ENCODE measurements at regions not wholly inside any gene's neighbourhood (a gene's known extent, or its start where the extent isn't known, plus 50 kb on each side); places are given as distances from the start of the nearest gene placed in this dataset.
"Not testable (repeated sequence)": the region's sequence is repeated elsewhere in the genome, so short reads cannot be mapped to it uniquely, and the experiment has no call there.

GRCh38 chr1:229150518-229150917 is 120.4 kb upstream of the RAB4A start:
- Histone ChIP-seq H3K9ac (ENCODE audit: insufficient read depth, low read length, poor library complexity, severe bottlenecking) (no peak overlapping the region), H3K4me1 (ENCODE audit: control insufficient read depth in 1 of 2, insufficient read depth in 2 of 2, low read length in 2 of 2) (peaks cover 31 to 33% of the 10 kb centered on the region in 2 donors), H3K4me2 (replicated peaks; ENCODE audit: extremely low read depth, low read length, poor library complexity, severe bottlenecking) (no peak overlapping the region), H3K79me2 (ENCODE audit: insufficient read depth, low read length) (no peaks in the 10 kb centered on the region), H3K36me3 (replicated peaks in 1 of 2; ENCODE audit: control insufficient read depth in 1 of 2, insufficient read depth in 2 of 2, low read length in 2 of 2) (no peaks in the 10 kb centered on the region), H3K27ac (ENCODE audit: low read depth in 1 of 2, low read length in 2 of 2) (no peak overlapping the region), H4K20me1 (ENCODE audit: insufficient read depth, low read length) (no peaks in the 10 kb centered on the region), H3K27me3 (ENCODE audit: control insufficient read depth in 2 of 2, insufficient read depth in 2 of 2, low read length in 2 of 2) (peaks cover 0 to 27% of the 10 kb centered on the region in 2 donors), H2AFZ (ENCODE audit: insufficient read depth, low read depth, low read length, poor library complexity, severe bottlenecking) (no peak overlapping the region), H3K4me3 (replicated peaks in 1 of 3; ENCODE audit: low read depth in 2 of 3, low read length in 3 of 3) (no peak overlapping the region), H3K9me3 (replicated peaks in 1 of 2; ENCODE audit: control insufficient read depth in 1 of 2, insufficient read depth in 1 of 2, low read length in 2 of 2) (no peaks in the 10 kb centered on the region)
- no peak overlapping the region for H3K27ac Mint-ChIP-seq
- peaks cover 11 to 12% of the 10 kb centered on the region in 2 donors for H3K36me3 Mint-ChIP-seq
- DNase-seq = no peak
- H3K4me3 Mint-ChIP-seq = no peak overlapping the region
- WGBS (ENCODE audit: insufficient coverage) = 92% methylated on average over 4 of the region's 7 CpGs
- TF ChIP-seq, protein P1, sequence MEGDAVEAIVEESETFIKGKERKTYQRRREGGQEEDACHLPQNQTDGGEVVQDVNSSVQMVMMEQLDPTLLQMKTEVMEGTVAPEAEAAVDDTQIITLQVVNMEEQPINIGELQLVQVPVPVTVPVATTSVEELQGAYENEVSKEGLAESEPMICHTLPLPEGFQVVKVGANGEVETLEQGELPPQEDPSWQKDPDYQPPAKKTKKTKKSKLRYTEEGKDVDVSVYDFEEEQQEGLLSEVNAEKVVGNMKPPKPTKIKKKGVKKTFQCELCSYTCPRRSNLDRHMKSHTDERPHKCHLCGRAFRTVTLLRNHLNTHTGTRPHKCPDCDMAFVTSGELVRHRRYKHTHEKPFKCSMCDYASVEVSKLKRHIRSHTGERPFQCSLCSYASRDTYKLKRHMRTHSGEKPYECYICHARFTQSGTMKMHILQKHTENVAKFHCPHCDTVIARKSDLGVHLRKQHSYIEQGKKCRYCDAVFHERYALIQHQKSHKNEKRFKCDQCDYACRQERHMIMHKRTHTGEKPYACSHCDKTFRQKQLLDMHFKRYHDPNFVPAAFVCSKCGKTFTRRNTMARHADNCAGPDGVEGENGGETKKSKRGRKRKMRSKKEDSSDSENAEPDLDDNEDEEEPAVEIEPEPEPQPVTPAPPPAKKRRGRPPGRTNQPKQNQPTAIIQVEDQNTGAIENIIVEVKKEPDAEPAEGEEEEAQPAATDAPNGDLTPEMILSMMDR (IDR thresholded peaks at IDR 0.05) = no peak
- intact Hi-C loops (cut with micrococcal nuclease) = loop anchor here in 1 of 2 donors (10.0 kb wide), 1 partner anchor 126 kb away; no protein-coding TSS in a partner anchor
- peaks cover 25% of the 10 kb centered on the region for H3K4me1 Mint-ChIP-seq
- peaks cover 0 to 5% (median 0%) of the 10 kb centered on the region in 7 donors for H3K9me3 Mint-ChIP-seq
- H3K27me3 Mint-ChIP-seq (ENCODE audit: low read depth in 3 of 3) = peaks cover 0 to 13% (median 4%) of the 10 kb centered on the region in 3 donors

DNA sequence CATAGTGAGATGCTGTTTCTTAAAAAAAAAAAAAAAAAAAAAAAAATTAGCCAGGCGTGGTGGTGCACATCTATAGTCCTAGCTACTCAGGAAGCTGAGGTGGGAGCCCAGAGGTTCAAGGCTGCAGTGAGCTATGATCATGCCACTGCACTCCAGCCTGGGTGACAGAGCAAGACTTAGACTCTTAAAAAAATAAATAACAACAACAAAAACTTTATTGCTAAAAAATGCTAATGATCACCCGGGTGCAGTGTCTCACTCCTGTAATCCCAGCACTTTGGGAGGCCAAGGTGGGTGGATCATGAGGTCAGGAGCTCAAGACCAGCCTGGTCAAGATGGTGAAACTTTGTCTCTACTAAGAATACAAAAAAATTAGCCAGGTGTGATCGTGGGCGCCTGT is 119.5 kb upstream of the RAB4A start:
- not testable (repeated sequence) for H3K36me3 ChIP-seq (replicated peaks in 1 of 2; ENCODE audit: control insufficient read depth in 1 of 2, insufficient read depth in 2 of 2, low read length in 2 of 2); H4K20me1 ChIP-seq (ENCODE audit: insufficient read depth, low read length); H2AFZ ChIP-seq (ENCODE audit: insufficient read depth, low read depth, low read length, poor library complexity, severe bottlenecking); H3K9ac ChIP-seq (ENCODE audit: insufficient read depth, low read length, poor library complexity, severe bottlenecking); H3K27ac Mint-ChIP-seq; H3K4me2 ChIP-seq (replicated peaks; ENCODE audit: extremely low read depth, low read length, poor library complexity, severe bottlenecking); H3K27ac ChIP-seq (ENCODE audit: low read depth in 1 of 2, low read length in 2 of 2); H3K4me3 ChIP-seq (replicated peaks in 1 of 3; ENCODE audit: low read depth in 2 of 3, low read length in 3 of 3); H3K9me3 ChIP-seq (replicated peaks in 1 of 2; ENCODE audit: control insufficient read depth in 1 of 2, insufficient read depth in 1 of 2, low read length in 2 of 2); H3K9me3 Mint-ChIP-seq; H3K4me3 Mint-ChIP-seq; DNase-seq; H3K79me2 ChIP-seq (ENCODE audit: insufficient read depth, low read length)
- Mint-ChIP-seq H3K27me3 (ENCODE audit: low read depth in 3 of 3) (peaks cover 0 to 11% (median 0%) of the 10 kb centered on the region in 3 donors), H3K36me3 (peaks cover 10 to 11% of the 10 kb centered on the region in 2 donors), H3K4me1 (peaks cover 31% of the 10 kb centered on the region)
- Histone ChIP-seq H3K4me1 (ENCODE audit: control insufficient read depth in 1 of 2, insufficient read depth in 2 of 2, low read length in 2 of 2) (peaks cover 40 to 42% of the 10 kb centered on the region in 2 donors), H3K27me3 (ENCODE audit: control insufficient read depth in 2 of 2, insufficient read depth in 2 of 2, low read length in 2 of 2) (peaks cover 0 to 24% of the 10 kb centered on the region in 2 donors)
- intact Hi-C loops (cut with micrococcal nuclease) = loop anchor here in 1 of 2 donors (10.0 kb wide), 1 partner anchor 127 kb away; no protein-coding TSS in a partner anchor
- WGBS (ENCODE audit: insufficient coverage) = no CpG with 5 or more reads among the region's 4 CpGs

Measured in CD14-positive monocyte (primary cell).